Epithelial cell of prostate (primary cell): ENCODE measurements at regions not wholly inside any gene's neighbourhood (a gene's known extent, or its start where the extent isn't known, plus 50 kb on each side); places are given as distances from the start of the nearest gene placed in this dataset.

Experiments used
- DNase-seq: peaks from one replicate; pipeline ENCODE4 v3.0.0-alpha.2; 2011; ENCODE audit warnings: low read depth, low spot score
- H3K27ac ChIP-seq: fragments of 450-650 bp; 2 replicates; pipeline ENCODE4 v1.5.1; 2017; ENCODE audit warnings: mild to moderate bottlenecking

DNA sequence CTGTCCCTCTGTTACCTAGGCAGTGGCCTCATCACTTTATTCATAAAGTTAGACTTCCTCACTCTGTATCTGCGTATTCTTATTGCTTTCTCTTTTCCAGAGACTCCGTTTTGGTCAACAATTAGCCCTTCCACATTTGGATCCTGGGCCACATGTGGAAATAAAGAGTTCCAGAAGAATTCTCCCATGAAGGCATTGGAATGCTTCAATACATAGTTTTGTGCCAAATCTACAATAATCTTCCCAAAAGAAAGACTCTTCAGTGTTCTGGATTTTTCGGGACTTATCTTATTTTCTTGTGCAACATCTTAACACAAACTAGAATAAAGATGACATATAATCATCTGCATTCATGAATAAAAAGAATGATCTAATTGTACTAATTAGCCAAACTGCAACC lies 187.7 kb upstream of the BMP2 start:
- no peak overlapping the region for H3K27ac ChIP-seq
- DNase-seq: no peak

DNA sequence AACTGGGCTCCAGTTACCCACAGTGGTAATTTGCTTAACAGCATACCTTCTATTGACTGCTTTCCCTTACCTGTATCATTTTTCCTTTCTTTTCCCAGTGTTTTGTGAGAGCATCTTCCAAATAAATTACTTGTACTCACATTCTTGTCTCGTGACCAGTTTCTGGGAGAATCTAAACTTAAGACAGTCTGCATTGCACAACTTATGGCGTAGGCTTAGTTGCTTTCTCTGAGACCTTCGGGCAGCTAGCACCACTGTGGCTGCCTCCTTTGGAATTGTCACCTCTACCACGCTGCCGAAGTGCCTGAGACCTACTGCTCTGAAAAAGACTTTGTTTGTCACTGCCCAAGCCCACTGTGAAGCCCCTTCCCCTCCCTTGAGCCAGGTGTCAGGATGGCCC lies 188.1 kb upstream of the BMP2 start:
- no peak for DNase-seq
- H3K27ac ChIP-seq: no peak overlapping the region

DNA sequence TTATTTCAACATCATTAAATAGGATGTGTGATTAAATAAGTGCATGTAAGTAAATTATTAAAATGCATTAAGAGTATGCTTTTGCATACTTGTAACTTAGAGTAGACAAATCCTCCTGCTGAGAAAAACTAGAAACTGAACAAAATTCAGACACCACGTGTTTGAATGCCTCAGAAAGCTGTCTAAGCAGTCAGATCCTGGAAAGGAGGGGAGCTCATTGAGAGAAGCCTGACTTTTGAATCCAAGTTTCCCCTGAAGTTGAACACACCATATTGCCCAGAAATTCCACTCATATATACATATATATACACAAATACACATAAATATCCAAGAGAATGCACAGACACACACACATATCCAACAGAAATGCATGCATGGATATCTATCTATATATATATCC lies 190.0 kb upstream of the BMP2 start:
- no peak for DNase-seq
- H3K27ac ChIP-seq: no peak overlapping the region

DNA sequence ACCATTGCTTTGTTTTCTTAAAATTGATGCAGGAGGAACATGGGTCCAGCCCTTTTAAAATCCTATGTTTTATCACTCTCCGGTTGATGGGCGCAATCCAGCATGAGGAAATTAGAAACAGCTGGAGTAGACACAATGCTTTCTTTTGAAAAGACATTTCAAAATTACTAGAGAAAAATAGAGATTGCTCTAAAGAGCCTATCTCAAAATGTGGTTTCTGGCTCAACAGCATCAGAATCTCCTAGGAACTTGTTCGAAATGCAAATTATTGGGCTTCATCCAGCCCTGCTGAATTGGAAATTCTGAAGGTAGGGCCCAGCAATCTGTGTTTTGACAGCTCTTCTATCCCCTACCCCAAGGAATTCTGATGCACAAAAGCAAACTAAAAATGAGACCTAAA lies 190.8 kb upstream of the BMP2 start:
- DNase-seq: no peak
- no peak overlapping the region for H3K27ac ChIP-seq

DNA sequence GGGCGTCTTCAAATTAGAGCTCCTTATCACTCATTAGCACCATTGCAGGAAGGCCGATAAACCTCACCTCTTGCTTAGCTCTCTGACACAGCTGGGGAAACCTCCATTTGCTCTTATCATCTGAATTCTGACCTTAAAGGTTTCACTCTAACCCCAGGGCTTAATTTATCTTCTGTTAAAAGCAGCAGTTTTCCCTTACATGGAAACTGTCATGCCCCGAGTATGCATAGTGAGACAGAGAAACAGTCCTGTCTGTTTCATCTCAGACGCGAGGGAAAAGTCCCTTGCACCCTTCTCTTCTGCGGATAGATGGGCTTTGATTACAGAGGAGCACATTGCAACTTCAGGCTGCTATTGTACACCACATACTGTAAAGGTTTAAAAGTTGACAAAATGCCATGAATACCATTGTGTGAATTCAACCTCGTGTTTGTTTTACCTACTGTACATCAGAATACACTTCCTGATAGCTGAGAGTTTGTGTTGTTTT lies 191.5 kb upstream of the BMP2 start:
- no peak for DNase-seq
- no peak overlapping the region for H3K27ac ChIP-seq

DNA sequence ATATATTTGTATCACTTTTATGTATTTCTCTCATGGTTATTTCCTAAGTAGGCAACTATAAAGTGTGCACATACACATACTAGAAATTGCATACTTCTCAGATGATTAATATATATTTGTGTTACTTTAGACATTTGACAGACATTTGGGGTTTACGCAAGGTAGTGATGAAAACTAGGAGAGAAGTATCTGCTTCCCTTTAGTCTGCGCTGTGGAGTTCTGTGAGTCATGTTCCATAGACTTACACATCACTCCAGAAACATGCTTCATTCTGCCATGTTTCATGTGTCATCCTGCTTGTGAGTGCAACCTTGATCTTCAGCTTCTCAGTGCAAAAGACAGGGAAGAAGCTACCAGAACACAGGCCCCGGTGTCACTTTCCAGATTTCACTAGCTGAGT lies 200.7 kb upstream of the BMP2 start:
- peak overlapping the region; percentile 22 for H3K27ac ChIP-seq
- peak; percentile 98 for DNase-seq

DNA sequence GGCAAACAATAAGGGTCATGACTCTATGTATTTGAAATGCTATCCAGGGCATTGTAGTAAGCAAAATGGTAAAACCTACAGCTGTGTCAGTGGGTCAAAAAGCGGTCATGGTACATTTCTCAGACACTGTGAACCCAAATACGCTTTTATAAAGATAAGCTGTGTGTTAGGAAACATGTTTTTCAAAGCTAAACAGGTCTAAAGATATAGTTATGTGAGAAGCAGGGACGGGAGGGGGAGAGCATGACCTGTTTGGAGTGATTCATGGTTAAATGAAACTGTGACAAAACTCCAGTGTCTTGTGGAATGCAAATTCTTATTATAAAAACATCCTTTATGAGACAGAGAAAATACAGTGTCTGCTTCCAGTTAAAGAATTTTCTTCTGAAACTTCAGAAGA lies 205.4 kb upstream of the BMP2 start:
- peak; percentile 70 for DNase-seq
- peak overlapping the region; percentile 48 for H3K27ac ChIP-seq

DNA sequence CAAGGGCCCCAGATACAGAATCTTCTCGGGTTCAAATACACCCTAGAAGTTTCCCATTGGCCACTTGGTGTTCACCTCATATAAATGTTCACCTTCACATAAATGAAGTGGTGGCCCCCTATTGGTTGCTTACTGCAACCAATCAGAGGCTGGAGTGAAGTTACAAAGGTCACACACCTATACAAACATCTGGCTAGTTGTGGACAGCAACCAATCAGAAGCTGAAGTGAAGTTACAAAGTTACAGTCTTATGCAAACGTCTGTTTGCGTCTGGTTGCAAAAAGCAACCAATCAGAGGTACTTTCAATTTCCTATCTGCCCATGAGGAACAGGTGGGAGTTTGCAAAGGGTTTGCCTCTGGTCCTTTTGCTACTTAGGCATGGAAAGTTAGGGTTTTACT lies 206.5 kb upstream of the BMP2 start:
- H3K27ac ChIP-seq: no peak overlapping the region
- DNase-seq: no peak

DNA sequence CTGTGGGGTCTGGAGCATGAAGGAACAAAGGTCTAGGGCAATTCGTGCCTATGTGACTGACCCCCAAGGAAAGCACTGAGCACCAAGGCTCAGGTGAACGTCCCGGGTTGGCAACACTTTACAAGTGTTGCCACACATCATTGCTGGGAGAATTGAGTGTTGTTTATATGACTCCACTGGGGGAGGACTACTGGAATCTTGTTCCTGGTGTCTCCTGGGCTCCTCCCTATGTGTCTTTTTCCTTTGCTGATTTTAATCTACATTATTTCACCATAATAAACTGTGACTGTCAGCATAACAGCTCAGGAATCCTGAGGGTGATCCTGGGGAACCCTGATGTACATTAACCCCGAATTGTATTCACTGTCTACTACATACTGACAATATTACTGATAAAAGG lies 207.7 kb upstream of the BMP2 start:
- no peak for DNase-seq
- H3K27ac ChIP-seq: no peak overlapping the region

DNA sequence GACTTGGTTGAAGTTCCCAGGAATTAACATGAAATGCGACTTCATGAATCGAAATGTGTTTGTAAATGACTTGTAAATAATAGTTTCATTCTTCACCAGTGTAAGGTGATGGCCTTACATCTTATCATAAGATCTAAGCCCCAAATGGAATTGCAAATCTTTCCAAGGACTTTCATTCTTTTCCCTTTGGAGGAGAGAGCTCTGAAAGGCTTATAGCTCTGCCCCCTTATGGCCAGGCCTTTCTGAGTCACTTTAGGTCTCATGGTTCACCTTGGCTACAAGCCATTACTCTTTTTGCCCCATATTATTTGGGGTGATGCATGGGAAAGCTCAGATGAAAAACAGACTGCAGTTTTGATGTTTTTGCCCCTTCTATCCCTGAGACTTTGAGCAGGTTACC lies 209.1 kb upstream of the BMP2 start:
- DNase-seq: no peak

DNA sequence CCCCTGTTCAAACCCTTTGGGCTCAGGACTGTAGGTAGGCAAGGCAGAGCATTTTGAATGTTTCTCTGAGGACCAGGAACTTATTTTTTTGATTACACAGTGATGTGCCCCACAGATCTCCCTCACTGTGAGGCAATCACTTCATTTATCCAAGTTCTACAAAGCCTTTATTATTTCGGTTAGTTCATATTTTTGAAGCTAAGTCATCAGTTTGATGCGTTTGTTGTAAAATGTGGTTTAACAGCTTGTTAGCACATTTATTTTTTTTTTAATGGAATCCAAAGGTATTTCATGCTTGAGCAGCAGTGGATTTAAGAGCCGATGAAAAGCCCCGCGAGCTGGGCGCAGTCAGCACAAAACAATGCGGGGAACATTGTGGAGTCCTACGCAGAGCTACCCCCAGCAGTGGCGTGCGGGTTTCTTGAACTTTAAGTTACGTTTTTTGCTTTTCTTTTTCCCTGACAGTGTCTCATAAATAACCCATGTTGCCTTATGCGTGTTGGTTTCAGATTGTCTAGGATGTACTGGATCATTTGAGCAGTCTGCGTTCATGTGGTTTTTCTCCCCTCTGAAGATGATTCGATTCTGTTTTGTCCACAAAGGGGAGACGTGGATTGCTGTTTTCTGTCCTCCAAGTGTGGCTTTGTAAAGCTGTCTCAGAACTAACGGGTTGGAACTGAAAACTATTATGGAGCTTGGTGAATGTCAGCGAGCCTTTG lies 233.6 kb upstream of the BMP2 start:
- H3K27ac ChIP-seq: no peak overlapping the region
- DNase-seq: no peak

More for the DNA sequence above, 209.1 kb upstream of the BMP2 start:
- H3K27ac ChIP-seq: no peak overlapping the region

DNA sequence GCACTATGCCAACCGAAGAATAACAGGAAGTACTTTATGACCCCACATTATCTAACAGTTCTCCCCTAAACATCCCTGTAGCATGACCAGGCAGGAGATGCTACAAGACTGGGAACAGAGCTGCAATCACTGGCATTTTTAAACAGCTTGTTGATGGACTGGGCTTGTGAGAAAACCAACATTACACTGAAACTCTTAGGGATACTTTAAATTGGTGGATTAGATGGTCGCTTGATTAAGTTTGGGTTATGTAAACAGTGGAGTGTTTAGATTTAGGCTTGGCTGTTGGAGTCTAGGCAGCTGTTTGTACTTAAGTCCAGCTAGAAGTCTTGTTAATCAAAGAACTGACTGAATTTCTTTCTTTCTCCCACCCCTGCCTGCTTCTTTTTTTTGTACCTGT lies 234.1 kb upstream of the BMP2 start:
- no peak for DNase-seq
- H3K27ac ChIP-seq: no peak overlapping the region

DNA sequence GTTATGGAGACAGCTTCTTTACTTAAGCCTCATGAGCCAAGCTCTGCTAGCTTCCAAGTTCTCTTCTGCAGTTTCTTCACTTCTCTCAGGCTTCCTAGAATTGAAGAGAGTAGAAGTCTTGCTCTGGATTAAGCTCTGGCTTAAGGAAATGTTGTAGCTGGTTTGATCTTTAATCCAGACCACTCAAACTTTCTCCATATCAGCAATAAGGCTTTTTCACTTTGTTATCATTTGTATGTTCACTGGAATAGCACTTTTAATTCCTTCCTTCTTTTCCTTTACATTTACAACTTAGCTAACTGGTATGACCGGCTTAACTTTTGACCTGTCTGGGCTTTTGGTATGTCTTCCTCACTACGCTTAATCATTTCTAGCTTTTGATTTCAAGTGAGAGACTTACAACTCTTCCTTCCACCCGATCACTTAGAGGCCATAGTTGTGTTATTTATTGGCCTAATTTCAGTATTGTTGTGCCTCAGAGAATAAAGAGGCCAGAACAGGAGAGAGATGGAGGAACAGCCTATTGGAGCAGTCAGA lies 236.6 kb upstream of the BMP2 start:
- no peak overlapping the region for H3K27ac ChIP-seq
- DNase-seq: no peak

DNA sequence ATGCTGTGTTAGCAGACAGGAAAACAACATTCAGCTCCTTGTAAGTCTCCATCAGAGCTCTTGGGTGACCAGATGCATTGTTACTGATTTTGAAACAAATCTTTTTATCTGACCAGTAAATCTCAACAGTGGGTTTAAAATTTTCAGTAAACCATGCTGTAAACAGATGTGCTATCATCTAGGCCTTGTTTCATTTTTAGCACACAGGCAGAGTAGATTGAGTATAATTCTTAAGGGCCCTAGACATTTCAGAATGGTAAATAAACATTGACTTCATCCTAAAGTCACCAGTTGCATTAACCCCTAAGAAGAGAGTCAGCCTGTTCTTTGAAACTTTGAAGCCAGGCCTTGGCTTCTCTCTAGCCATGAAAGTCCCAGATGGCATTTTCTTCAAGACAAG lies 237.2 kb upstream of the BMP2 start:
- H3K27ac ChIP-seq: no peak overlapping the region
- DNase-seq: no peak

DNA sequence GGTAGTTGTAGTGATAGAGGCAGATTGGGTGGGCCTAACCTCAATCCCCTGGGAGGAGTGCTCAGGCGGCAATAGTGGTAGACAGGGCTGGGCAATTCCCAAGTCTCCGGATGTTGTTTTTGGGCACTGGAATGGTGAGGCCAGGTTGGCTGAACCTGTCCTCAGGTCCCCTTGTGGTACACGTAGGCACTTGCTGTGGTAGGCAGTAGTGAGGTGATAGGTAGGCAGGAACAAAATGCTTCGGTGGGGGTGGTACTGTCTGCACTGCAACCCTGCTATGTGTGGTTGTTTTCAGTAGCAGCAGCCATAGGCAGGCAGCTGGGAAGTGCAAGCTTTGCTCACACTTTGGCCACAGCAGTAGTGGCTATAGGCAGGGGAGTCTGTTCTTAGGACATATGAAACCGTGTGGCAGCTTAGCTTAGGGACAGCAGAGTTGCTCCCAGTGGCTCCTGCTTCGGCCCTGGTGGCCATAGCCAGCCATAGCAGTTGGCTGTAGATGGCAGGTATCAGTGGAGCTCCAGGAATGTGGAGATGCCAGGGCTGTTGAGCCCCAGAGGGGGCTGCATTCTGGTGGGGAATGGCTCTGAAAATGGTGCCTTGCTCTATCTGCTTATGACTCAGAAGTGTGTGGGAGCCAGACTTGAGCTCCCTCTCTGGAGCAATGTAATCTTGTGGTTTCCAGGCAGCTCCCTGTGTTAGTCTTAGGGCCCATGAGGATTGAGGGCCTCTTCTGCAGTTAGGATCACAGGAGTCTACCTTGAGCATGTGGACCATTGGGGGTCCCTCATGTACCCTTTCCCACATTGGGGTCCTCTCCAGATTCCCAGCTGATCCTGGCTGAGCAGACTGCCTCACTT lies 241.8 kb upstream of the BMP2 start:
- H3K27ac ChIP-seq: no peak overlapping the region
- no peak for DNase-seq

DNA sequence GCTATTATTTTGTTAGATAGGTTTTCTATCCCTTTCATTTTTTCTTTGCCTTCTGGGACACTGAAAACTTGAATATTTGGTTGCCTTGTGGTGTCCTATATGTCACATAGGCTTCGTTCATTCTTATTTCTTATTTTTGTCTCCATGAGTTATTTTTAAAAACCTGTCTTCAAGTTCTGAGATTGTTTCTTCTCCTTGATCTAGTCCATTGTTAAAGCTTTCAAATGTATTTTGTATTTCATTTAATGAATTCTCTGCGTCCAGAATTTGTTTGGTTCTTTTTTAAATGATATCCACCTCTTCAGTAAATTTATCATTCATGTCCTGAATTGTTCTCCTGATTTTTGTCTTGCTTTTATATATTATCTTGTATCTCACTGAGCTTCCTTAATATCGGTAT lies 243.2 kb upstream of the BMP2 start:
- H3K27ac ChIP-seq: no peak overlapping the region

DNA sequence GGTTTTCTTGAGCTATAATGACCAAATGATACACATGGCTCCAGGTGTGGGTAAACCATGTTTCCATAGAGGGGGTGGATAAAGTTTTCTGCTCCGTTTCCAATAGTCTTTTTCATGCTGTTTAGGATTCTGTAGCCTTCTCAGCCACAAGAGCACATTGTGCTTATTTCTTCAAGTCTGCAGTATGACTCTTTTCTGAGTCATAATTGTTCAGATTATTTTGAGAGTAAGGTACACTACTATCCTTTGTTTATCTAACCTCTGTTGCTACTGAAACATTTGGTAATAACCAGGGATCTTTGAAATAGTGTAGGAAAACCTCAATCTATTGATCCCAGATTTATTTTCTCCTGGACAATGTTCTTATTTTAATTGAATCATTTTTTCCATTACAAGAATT lies 247.9 kb upstream of the BMP2 start:
- DNase-seq: peak; percentile 18
- H3K27ac ChIP-seq: no peak overlapping the region

More for the DNA sequence above, 243.2 kb upstream of the BMP2 start:
- DNase-seq: no peak

DNA sequence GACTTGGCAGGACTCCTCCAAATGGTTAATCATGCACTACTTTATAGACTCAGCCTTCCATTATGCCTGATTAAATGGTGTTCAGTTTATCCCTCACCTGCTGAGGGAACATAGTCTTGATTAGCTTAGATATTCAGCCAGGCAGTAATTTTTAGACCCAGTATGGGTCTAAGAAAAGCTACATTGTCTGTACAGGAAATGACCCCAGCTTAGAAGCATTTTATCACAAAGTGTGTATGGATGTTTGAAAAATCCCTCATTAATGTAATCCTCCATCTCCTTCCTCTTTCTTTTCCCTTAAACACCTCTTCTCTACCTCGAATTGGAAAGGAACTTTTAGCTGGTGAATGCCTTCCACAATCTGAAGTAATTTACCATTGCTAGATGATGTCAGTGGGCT lies 252.2 kb upstream of the BMP2 start:
- DNase-seq: no peak
- no peak overlapping the region for H3K27ac ChIP-seq

DNA sequence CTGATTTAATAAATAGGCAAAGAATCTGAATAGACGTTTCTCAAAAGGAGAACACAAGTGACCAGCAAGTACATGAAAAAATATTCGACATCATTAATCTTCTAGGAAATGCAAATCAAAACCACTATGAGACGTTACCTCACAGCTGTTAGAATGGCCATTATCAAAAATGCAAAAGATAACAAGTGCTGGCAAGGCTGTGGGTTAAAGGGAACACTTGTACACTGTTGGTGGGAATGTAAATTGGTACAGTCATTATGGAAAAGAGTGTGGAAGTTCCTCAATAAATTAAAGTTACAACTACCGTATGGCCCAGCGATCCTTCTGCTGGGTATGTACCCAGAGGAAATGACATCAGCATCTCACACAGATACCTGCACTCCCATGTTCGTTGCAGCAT lies 253.9 kb upstream of the BMP2 start:
- H3K27ac ChIP-seq: no peak overlapping the region
- no peak for DNase-seq

DNA sequence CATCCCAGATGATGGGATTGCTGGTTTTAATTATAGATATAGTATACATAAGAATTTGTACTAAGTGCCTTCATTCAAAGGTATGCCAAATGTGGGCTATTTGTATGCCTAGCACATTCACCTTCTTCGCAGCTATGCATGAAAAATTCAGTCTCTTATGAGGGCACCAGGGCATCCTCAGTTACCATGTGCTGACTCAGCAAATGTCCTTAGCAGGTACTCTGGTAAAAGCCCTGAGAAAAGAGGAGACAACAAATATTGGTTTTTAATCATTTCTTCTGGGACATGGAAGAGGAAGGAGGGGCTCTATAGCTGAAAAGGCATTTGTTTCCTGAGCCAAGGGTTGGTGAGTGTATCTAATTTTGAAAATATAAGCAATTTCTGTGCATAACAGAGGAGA lies 258.1 kb upstream of the BMP2 start:
- no peak for DNase-seq
- H3K27ac ChIP-seq: no peak overlapping the region

DNA sequence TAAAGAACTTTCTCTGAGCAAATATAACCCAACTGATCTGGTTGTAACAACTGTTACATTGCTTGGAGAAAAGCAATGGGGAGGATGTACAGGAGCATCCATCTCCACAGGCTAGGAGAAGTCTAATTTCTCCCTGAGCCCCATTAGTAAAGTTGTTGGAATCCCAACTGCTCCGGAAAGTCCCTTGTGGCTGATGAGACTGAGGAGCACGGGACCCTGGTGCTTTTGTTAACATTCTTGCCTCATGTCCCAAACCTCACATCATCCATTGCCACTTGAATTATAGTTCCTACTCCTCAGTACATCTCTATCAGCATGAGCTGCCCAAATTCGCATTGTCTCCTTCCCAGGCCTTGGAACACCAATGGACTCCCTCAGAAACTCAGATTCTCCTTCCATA lies 260.6 kb upstream of the BMP2 start:
- DNase-seq: no peak
- no peak overlapping the region for H3K27ac ChIP-seq
